HG03196 (cell line): ENCODE measurements at regions not wholly inside any gene's neighbourhood (a gene's known extent, or its start where the extent isn't known, plus 50 kb on each side); places are given as distances from the start of the nearest gene placed in this dataset.

Source experiments
- ATAC-seq: cut with Tn5 transposase; IDR thresholded peaks from one replicate; pipeline ENCODE4 v1.9.1; 2021; ENCODE audit not compliant: unreplicated experiment

DNA sequence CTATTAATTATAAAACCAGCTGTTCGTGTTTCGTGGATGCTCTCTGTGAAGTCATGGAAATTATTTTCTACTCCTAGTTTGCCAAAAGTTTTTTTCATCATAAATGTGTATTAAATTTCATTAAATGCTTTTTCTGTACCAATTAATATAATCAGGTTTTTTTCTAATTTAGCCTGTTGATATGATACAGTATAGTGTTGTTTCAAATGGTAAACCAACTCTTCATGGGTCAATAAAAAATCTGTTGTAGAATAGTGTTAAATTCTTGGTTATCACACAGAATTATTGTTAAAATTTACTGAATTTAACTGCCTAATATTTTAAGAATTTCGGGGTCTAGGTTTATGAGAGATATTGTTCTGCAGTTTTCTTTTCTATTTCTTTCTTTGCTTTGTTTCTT, 505.9 kb upstream of the MANEA start:
- ATAC-seq, result no peak

DNA sequence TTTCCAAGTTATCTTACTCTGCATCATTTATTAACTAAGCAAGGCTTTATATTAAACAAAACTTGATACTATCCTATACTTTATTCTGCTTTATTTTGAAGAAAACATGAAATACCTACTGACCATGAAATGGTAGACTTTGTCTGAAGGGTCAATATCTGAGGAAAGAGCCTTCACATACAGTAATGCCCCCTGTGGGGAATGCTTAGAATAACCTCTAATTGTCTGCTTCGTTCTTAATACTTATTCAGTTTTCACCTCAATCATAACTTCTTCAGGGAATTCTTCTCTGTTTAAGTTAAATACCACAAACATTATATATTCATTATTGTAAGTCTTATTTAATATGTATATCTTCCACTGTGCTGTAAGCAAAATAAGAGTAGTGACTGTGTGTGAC, 498.9 kb upstream of the MANEA start:
- no peak for ATAC-seq

DNA sequence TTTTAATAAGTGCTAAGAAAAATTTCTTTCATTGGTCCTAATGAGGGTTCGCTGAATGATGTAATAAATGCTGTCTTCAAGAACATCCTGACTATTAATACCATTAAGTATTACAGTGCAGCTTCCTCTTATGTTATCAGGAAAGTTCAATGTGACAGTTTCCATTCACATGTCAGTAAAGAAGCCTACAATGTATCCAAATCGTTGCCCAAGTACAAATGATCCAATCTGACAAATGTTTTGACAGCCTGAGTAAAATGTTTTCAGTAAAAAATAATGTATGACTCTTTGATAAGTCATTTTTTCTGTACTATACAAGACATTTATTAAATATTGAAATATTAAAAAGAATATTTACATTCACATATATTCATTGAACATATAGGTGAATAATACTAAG, 496.1 kb upstream of the MANEA start:
- ATAC-seq, result no peak

DNA sequence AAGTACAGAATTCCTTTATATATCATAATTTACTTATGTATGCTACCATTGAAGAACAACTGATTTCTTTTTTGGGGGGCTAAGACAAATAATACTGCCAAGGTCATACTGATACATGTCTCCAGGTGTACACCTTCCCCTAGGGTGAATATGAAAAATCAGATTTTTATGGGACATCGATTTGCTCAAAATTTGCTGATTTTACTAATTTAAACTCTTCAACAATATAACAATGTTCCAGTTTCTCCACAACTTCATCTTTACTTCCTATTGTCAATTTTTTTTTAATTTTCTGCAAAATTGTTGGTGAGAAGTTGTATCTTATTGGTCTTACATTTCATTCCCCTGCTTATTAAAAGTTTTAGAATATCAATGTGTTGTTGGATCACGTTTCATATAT, 495.4 kb upstream of the MANEA start:
- no peak for ATAC-seq

DNA sequence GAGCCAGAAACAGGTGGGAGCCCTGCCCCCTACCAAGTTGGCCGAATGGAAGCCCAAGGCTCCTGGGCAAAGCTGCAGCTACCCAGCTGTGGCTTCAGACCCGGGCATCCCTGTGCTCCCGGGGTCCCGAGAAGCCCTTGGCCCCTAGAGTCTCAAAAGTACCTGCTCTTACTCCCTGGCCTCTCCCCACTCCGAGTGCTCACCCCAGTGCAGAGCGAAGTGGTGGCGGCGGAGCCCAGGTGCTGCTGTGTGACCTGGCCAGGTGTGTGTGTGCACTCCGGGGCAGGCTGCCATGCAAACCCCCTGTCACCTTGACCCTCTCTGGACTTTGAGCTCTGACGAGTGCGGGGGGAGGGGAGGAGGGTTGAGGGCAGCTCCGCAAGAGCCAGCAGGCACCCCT, 493.8 kb upstream of the MANEA start:
- ATAC-seq, result no peak

DNA sequence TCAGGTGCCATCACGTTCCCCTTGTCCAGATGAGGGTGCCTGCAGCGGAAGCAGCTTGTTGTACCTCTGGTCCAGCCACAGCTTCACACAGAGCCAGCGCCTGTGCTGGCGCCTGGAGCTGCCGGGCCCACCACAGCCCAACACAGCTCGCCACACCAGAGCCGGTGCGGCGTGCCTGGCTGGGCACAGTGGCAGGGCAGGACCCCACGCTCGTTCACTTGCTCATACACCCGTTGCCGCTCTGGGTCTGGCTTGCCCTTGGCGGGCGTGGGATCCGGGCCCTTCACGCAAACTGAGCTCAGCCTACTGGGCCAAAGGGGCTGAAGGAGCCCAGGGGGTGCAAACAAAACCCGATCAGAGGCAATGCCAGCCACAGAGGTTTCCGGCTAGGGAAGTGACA, 492.5 kb upstream of the MANEA start:
- ATAC-seq, result no peak

DNA sequence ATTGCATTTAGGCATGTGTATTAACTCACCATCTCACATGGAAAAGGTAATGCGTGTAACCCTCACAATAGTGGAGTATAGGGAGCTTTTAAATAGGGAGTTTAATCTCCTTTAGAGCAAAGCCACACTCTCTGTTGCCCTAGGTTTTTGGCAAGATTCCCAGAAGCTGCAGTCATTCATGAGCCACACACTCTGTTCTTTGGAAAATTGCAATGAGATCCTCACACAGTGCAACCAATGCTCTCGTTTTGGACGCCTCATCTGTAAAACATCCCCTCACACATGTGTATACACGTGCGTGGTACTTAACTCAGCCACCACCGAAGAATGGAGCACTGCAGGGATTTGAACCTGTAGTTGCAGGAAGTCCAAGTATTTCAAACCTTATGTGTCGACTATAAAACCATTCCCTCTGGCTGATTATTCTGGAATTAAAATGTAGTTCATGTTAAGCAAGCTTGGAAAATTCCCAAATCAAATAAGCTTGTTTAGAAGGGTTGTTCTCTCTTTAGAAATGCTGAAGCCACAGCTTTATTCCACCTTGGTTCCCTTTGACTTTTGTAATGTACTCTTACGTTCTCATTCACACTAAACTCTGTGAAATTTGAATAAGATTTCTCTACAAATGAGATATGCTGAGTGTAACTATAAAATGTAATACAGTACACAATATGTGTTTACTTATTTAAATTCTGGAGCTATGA, 489.8 kb upstream of the MANEA start:
- no peak for ATAC-seq

DNA sequence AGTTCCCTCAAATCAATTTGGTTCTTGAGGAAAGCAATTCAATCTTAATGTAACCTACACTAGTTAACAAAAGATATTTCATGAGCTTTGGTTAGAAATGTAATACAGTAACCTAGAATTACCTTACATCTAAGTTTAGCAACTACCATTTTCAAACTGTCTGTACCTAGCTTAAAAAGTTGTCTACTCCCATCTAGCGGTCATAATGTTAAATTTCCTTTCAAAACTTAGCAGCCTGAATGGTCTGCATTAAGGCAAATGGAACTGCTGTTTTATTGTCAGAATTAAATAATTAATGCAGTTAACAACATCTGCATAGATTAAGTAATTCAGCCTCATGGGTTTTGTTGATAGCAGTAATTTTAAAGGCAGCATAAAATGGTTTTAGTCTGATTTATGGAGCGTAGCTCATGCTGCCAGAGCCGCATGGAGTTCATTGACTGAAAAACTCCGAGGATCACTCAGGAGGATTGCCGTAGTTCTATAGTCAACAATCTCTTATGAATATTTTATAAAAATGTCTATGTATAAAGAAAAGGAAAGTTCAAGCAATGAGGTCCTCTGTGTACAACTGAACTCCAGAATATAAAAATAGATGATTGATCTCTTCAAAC, 485.4 kb upstream of the MANEA start:
- peak; percentile 74 for ATAC-seq

DNA sequence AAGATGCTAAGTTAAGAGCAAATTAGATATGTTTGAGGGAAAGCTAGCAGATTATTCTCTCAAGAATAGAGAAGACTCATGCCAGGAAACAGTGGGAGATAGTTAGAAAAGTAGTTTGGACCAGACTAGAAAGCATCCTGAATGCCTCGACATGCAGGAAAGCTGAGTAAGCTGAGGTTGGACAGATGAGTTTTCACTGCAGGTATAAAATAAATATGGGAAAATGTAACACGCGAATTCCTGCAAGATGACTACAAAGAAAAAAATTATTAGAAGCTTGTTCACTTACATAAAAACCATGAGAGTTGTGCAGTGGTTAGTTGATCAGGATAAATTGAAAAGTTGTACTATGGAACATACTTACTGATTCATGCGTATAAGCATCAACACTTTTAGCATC, 484.2 kb upstream of the MANEA start:
- ATAC-seq, result no peak

DNA sequence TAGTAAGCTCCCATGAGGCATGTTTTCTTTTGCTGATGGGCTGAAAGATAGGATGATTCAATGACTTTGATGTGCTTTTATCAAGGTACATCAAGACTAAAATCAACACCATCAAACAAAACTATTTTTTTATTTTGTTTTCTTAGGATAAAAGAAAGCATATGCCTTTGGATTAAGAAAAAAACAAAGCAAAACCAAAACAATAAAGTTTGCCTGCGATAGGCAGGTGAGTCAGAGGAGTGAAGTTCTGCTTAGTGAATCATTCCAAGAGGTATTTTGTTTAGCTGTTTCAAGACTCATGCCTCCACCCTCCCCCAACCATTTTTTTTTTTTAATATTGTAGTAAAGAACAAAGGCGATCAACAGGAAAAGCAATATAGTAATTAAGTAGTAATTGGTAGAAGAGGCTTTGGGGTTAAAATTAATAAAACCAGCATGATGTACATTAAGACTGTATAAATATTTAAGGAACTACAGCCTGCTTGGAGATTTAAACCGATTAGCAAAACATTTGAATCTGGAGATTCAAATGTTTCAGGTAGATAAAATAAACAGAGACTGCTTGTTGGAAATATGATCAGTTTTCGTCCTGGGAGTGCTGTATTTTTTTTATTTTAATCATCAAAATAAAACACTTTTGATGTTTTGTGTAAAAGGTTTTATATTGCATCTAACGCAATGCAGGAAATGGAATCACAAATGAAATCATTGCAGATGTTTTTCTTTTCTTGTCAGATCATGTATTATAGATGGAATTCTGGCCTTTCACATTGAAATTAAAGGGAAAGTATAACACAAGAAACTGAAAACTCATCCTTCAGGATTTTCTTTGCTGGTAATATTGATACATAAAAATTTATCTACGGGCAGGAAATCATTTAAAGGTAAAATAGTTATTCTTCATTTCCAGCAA, 482.3 kb upstream of the MANEA start:
- ATAC-seq, result no peak

DNA sequence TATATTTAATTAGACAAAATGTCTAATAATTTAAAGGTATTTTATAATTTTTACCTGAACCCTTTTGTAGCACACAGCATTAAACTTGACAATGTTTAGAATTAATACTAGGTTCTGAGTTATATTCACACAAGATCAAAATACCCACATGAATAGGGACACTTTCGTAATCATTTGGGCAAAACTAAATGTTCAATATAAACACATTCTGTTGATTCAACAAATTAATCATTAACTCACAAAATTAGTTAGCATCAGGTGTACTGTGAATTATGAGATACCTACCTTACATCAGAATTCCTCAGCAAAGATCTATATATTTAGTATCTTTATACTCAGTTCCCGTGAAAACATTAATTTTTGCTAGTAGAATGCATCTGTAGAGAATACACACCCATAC, 481.5 kb upstream of the MANEA start:
- ATAC-seq, result no peak

DNA sequence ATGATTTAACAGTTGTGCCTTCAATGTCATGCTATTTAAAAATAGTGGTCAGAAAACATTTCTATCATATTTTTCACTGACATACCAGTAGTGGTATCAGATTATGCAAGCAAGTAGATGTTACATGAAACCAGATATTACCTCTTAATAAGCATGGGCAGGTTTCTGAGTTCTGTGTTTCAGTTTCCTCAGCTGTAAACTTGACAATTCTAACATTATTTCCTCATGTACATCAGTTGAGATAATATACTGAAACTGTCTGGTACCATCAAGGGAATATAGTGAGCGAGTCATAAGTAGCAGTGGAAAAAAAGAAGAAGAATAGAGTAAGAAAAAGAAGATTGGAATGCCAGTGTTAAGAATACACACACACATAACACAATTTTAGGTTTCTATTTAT, 477.9 kb upstream of the MANEA start:
- no peak for ATAC-seq

DNA sequence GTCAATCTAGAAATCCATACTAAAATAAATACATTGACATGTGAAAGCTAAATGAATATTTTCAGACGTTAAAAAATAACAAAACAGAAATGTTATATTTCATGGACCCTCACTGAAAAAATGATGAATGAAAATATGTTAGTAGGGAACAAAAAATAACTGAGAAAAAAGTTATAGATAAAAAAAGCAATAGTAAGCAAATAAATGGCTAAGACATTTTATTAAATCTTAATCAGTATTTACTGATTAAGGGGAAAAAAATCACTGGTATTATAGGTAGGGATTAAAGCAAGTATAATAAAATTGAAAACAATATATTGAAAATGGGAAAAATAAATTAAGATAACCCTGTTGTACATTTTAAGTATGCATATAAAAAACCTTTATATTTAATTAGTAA, 468.1 kb upstream of the MANEA start:
- ATAC-seq, result no peak

DNA sequence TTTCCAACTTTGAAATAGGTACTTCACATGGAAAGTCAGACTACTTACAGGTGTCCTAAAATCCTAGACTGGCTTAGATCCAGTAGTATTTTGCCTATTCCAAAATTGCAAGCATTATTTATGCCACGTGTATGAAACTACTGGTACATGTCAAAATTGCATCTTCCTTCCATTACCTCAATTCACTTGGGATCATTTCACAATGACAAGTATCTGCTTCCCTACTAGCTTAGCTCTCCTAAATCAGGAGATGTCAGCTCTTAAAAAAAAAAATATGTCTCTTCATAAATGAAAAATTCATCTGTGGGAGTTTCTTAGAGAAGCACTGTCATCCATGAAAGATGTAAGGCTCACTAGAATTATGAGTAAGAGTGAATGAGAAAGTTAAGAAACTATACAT, 466.6 kb upstream of the MANEA start:
- no peak for ATAC-seq

DNA sequence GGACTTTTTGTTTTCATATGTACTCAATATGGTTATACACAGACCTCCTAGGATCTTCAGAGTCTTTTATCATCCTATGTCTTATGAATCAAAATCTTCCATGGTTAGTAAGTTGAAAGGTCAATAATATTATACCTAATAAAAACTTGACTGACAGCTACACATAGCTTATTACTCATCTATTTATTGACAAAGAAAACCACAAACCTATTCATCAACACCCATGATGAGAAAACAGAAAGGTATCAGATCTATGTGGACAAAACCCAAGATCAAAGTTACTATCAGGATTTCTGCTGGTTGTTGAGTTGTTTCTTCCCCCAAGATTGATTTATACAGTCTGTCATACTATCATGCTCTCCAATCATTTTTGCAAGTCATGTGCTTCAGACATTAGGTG, 460.1 kb upstream of the MANEA start:
- ATAC-seq, result no peak

DNA sequence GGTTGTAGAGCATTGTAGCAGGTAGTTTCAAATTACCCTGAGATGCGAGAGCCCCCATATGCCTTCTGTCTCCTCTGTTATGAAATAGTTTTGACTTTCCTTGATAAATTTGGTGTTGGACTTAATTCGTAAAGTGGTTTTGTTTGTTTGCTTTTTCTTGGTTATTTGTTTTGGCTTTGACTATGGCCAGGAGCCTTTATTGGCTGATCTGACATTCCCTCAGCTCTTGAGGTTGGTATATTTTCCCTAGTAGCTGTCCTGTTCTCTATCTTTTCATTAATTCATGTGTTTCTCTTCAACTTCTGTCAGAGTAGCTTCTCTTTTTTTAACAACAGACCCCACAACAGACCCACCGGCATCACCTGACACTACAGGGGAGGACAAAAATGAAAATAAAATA, 457.4 kb upstream of the MANEA start:
- ATAC-seq, result no peak

DNA sequence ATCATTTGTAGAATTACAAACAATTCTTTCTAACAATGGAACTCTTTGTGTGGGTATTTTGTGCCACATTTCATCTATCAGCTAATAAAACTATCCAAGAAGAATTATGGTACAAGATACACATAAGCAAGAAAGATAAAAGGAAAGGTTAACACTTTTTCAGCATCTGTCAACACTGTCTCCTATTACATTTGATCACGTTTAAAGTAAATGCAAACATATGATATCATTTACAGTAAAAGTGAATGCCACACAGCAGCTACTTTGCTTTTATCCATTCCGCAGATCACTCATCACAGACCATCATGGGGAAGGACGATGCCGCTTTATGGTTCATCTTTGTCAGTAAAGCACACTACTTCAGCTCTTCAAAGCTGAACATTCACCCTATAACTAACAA, 456.4 kb upstream of the MANEA start:
- no peak for ATAC-seq

DNA sequence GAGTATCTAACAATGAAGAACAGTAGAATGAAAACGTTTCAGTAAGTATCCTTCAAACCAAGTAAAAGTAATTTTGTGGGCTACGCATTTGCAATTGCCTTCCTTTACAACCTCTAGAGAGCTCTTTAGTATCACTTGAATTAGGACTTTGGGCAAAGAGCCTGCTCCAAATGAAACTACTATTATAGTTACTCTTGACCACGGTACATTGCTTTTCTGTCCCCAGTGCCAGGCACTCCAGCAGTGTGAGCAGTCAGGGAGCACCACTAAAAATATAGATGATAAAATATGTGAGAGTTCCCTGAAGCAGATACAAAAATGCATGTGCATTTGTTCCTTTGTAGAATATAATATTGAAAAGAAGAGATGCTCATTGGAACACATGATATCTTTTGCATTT, 450.1 kb upstream of the MANEA start:
- no peak for ATAC-seq

DNA sequence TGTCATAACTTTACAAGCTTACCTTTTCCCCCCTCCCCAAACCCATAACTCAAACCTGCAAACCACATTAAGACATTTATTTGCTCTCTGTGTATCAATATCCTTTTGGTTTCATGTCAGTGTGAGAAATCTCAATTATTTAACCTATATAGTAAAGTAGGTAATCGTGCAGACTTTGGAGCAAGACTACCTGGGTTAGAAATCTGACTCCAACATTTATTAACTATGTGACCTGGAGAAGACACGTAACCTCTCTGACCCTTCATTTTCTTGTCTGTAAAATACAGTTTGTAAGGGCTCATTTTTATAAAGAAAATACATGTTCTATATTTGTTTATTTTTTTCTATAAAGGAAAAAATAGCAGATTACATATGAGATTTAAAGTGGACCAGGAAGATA, 448.9 kb upstream of the MANEA start:
- no peak for ATAC-seq

DNA sequence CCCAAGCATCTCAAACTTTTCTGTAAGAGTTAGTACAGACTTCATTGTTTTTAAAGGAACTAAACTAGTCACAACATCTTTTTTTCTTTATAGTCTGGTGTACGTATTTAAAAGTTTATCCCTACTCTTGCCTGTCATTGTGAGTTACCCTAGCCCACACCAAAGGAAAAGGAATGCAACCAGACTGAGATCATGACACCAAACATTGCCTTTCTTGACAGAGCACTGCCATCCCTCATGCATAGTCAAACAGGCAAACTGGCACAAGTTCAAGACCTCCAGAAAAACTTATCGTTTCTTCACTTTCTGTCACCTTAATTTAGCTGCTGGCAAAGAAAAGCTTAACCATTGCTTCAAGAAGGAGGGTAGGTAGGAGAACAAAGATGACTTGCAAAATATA, 448.4 kb upstream of the MANEA start:
- no peak for ATAC-seq

DNA sequence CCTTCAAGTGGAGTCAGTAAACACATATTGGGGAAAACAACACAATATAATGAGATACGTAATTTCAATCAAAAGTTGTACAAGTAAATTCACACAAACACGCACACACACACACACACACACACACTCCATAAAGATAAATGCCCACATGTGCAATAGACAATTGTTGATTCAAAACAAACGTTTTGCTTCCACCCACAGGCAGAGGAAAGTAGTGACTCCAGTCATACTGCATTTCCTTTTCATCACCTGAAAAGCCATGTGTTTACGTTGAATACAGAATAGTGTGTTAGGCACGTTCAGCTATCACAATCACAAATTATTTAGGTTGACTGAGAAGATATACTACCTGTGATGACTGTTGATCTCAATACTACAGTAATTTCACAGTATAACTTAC, 443.8 kb upstream of the MANEA start:
- no peak for ATAC-seq

DNA sequence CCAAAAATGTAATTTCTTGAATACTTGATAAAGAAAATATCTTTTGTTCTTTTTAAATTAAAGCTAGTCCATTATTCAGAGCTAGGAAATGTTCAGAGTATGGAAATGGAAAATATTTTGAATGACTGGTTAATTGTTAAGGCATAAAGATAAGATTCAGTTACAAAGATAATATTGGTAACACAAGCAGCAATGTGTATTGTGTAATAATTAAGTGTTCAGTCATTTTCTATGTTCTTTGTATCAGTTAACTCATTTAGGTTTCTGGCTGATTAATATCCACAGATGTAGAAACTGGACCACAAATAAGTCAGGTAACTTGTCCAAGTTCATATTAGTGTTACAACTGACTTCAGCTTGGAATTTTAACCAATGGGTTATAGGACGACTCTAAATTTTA, 442.2 kb upstream of the MANEA start:
- no peak for ATAC-seq
